HG03159 (cell line): ENCODE measurements at regions not wholly inside any gene's neighbourhood (a gene's known extent, or its start where the extent isn't known, plus 50 kb on each side); places are given as distances from the start of the nearest gene placed in this dataset.

Experiments used
- ATAC-seq: cut with Tn5 transposase; IDR thresholded peaks from one replicate; pipeline ENCODE4 v1.9.1; 2021; ENCODE audit warnings: mild to moderate bottlenecking, moderate library complexity; ENCODE audit not compliant: unreplicated experiment

DNA sequence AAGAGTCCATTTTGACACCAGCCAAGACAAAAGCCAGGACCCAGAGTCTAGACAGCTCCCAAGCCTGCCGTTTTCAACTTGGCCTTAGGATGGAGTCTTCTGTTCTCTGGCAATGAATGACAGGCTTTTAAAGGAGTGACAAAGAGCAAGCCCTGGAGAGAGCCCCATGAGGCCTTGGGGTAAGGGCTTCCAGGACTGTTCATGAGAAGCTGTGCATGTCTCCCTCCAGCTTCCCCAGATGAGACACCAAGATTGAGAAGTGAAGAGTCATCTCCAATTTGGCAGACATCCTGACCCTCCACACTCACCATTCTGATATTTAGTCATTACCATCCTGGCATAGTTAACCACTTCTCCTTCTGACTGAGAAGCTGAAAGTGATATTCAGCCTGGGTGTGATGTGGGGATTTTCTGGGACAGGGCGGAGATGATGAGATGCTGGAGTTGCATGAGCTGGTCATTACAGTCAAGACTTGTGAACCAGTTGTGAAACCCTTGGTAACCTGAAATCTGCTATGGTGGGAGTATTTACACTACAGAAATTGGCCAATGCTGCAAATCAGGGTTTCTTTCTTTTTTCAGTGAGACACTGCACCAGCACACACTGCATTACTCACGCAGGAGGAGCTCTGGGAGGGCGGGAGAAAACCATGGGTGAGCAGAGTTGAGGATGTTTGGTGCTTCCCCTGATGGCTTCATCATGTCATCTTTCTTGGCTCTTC, 77.8 kb downstream of the VCPKMT start:
- ATAC-seq = peak; percentile 81

DNA sequence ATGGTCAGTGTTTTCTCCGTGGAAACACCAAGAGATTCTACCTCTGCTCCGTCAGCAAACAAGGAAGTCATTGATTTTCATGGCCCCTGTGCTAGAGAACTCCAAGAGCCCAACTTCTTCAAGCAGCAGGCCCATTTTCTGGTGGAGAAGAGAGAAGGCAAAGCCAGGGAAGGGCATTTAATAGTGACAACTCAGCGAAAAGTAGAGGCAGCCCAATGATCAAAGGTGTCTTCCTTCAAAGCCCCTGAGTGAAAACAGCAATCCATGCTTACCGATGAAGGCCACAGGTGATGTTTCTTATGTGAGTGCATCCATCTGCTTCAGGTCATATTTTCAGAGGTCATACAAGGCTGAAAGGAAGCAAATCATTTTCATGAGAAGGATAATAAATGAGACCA, 77.3 kb downstream of the VCPKMT start:
- no peak for ATAC-seq

DNA sequence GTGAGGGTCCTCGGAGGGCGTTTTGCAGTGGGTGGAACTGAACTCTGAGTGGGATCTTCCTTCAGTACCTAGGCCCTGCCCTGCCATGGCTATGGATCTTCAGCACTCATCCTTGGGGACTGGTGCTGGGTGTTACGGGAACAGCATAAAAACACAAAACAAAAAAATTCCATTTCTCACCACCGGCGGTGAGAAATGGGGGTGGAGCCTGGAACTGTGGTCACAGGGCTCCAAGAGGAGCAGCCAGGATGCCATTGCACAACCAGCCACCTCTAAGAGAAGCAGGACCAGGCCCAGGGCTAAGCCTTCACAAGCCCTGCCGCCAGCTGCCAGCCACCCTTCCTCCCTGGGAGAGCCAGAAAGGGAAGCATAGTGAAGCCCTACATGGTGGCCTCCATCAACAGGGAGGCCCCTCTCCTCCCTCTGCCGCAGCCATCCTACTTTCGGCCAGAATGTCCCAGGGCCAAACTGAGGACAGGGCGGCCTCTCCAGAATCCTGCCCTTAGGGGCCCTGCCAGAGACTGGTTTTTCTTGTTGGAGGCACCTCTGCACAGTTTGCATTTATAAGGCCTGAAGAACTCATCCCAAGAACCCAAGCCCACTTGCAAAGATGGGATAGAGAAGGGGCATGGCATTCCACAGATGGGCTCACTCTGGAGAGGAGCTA, 76.5 kb downstream of the VCPKMT start:
- no peak for ATAC-seq

DNA sequence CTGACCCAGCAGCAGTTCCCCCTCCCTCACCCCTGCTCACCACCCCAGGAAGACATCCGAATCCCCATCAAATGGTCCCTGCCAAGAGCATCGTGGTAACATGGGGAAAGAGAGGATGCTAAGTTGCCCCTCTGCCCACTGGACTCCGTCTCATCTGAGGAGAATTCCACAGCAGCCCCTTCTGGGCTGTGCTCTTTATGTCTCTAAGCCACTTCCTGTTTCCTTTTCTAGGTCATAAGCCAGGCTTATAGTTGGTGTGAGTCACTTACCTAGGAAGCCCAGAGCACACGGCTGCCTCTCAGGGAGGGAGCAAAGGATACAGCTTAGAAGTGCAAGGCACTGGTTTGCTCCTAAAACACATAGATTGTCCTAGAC, 76.0 kb downstream of the VCPKMT start:
- ATAC-seq = no peak

DNA sequence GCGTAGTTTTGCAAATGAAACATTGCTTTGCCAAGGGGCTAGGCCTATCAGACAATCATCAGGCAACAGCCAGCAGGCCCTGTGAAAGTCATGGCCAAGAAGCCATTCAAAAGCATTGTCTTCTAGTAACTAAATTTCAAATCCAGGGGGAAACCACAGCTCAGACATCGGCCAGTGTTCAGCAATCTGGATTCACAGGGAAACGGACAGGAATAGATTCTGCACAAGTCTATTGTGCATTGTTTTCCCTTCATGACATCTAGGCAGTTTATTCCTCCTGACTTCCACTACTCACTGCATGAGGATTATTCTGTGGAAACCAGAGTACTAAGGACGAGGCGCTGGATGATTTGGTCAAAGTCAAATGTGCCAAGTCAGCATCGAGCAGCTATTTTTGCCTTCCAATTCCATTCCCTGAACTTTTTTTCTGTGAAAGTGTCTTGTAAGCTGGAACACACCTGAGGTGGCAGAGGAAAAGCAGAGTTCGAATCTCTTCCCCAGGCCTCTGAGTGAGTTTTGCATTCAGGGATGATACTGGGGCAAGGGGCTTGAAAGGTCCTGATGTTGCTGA, 75.4 kb downstream of the VCPKMT start:
- ATAC-seq = no peak

DNA sequence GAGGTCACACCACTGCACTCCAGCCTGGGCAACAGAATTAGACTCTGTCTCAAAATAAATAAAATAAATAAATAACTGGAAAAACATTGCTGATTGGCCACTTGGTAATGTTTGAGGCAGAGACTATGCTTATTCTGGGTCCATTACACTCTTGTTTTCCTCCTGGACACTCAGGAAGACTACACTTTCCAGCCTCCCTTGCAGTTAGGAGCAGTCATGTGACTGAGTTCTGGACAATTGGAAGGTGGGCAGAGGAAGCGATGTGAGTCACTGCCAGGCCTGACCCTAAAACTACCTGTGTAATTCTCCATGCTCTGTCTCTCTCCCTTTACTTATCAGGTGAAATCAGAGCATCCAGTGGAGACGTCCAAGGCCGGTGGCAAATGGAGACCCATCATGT, 74.4 kb downstream of the VCPKMT start:
- ATAC-seq = no peak

DNA sequence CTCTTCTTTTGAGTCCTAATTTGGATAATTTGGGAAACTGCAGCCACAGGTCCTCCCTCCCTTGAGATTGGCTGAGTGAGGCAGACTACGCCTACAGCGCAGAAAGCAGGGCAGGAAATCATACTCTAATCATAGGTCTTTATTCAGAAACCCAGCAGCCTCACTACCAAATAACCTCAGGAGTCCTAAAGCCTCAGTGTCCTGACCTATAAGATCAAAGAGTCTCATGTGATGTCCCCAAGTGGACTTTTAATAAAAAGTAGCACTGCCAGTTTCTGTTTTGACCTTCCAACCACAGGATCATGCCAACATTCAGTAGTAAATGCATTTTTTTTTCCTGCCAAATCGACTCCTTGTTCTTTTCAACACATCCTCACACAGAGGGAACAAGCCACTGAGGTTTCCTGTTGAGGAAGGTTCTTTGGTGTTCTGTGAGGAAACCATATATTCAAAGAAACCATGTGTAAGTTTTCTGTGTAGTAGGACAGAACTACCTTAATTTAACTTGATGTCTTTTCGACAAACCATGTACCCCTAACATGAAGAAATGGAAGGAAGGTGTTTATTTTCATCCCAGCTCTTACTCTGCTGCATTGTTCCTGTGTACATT, 72.2 kb downstream of the VCPKMT start:
- no peak for ATAC-seq

DNA sequence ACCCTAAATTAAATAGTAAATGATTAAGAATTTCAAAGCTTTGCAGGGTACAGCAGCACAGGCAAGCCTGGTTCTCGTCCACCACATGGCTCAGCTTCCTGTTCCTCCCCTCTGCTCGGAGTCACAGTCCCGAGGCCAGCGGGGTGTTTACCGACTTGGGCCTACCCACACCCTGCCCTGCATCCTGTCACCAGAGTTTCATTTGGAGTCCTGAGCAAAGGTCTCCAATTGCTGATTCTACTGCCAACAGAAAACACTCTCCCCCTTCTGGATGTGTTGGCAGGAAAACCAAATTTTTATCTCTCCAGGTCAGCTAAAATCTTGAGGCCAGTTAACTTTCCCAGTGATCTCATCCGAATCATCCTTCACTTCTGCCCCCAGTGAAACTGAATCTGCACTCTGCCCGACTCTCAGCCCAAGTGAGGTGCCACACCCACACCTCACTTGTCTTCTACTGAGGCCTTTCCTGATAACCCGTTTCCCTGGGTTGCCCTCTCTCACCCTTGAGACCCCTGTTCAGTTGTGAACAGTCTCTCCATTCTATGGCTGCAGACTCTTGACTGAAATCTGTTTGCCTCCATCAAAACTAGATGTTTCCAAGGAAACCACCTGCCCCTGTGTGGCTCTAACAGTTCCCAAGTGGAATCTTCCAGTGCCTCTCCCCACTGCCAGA, 71.2 kb downstream of the VCPKMT start:
- ATAC-seq = peak; percentile 73

DNA sequence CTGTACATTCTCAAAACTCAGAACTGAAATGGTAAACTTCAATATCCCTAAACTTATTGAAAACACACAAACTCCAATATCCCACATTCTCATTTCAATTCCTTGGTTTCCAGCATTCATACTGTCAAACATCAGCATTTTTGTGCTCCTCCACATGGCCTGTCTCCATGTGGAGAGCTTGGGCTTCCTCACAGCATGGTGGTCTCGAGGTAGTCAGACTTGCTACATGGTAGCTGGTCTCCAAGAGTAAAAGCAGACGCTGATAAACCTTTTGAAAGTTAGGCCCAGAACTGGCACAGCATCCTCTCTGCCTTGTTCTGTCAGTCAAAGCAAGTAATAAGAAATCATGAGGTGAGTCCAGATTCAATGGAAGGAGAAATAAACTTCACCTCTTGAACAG, 70.5 kb downstream of the VCPKMT start:
- ATAC-seq = no peak

DNA sequence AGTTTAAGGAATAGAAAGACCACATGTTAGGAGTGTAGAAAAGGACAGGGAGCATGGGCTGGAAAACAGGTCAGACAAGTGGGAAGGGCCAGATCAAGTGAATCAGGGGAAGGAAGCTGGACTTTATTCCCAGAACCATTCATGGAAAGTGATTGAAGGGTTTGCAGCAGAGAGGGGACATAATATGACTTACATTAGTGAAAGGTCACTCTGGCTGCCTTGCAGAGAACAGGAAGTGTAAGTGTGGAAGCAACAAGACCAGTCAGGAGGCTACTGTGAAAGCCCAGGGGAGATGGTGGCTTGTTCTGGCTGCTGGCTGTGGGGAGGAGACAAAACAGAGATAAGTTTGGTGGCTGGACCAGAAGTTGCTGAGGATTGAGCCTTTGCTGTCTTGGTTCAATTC, 69.1 kb downstream of the VCPKMT start:
- ATAC-seq = peak; percentile 81

DNA sequence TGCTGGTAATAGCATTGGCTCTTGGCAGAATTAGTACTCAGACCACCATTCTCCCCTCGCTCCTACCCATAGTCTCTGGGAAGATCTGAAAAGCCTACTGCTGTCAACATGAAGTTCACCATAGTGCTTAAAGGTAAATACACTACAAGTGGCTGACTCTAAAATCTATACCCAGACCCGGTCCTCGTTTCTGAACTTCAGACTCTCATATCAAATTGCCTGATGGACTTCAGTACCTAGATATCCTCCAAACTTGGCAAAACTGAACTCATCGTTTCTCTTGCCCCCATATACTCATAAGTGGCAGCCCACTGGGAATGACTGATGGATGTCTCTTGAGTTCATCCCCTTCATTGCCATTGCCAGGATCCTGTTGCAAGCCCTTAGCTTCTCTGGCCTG, 67.3 kb downstream of the VCPKMT start:
- ATAC-seq = no peak

DNA sequence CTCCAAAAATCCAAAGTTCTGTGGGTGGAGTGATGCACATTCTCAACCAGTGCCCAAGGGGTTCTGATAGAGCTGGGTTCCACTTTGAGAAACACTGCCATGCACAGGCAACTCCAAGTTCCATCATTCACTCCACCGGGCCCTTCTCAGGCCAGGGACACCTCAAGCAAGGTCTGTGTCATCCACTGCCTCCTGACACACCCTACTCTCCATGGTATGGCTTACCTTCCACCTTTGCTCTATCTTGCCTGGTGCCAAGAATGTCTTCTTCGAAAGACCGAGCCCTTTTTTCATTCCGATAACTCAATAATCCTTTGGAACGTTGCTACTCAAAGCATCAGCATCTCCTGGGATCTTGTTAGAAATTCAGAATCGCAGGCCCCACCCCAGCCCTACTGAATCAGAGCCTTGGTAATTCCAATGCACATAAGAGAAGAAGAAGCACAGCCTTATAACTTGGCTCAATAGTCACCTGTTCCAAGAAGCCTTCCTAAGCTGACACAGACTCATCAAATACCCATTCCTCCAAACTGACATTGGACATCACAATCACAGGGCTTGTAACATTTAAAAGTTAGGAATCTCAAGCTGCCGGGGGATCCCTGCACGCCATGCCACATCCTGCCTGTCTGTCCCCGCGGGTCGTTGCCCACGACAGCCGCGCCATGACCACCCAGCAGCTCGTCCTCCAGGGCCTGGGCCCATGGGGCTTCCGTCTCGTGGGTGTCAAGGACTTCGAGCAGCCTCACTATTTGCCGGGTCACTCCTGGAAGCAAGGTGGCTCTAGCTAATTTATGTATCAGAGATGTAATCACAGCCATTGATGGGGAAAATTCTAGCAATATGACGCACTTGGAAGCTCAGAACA, 66.4 kb downstream of the VCPKMT start:
- no peak for ATAC-seq

DNA sequence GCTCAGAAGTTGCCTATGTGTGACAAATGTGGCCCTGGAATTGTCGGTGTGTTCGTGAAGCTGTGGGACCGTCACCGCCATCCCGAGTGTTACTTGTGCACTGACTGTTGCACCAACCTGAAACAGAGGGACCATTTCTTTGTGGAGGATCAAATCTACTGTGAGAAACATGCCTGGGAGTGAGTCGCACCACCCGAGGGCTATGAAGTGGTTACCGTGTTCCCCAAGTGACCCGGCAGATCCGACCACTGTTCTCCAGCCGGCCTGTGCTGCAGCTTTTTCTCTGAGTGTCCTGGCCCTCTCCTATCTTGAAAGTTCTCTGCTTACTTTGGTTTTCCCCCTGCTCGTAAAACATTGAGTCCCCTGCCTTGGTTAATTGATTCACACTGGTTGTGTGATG, 65.3 kb downstream of the VCPKMT start:
- ATAC-seq = no peak

DNA sequence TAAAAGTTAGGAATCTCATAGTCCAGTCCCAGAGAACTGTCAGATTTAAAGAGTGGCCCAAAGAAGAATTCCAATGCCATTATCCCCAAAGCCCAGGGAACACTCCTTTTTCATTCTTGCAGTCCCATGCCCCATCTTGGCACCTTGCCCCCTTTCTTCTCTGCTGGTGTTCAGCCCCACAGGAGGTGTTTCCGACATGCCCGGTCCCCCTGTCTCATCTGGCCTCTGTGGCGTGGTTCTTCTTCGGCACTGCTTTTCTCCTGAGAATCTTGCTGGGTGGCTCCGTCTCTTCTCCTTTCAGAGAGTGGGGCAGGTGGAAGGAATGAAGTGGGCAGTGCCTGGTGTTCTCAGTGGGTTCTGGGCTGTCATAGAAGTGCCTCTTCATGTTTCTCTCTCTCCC, 64.7 kb downstream of the VCPKMT start:
- no peak for ATAC-seq

DNA sequence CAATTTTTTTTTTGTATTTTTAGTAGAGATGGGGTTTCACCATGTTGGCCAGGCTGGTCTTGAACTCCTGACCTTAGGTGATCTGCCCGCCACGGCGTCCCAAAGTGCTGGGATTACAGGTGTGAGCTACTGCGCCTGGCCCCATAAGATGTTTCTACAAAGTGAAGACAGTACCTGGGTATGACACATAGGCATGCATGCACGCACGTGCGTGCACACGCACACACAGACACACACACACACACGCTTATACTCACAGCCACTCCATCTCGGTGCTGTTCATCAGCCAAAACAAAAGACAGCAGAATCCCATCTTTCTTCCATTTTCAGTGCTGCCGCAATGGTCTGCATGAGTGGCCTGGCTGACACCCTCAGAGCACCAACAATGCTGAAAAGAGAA, 63.9 kb downstream of the VCPKMT start:
- no peak for ATAC-seq

DNA sequence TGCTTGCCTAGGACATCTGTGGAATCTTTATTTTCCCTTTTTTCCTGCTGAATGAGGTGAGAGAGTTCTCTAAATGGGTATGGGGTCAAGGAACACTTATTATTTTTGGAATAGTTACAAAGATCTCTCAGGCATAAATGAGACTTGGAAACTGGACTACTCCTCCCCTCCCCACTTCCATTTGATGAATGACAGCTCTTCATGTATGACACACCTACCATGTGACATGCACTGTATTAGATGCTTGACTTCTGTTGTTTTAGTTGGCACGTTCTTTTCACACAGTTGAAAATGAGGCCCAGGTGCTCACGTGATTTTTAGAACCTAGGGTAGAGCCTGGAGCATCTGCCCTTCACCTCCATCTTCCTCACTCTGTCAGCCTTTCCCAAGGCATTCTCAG, 62.4 kb downstream of the VCPKMT start:
- ATAC-seq = no peak

DNA sequence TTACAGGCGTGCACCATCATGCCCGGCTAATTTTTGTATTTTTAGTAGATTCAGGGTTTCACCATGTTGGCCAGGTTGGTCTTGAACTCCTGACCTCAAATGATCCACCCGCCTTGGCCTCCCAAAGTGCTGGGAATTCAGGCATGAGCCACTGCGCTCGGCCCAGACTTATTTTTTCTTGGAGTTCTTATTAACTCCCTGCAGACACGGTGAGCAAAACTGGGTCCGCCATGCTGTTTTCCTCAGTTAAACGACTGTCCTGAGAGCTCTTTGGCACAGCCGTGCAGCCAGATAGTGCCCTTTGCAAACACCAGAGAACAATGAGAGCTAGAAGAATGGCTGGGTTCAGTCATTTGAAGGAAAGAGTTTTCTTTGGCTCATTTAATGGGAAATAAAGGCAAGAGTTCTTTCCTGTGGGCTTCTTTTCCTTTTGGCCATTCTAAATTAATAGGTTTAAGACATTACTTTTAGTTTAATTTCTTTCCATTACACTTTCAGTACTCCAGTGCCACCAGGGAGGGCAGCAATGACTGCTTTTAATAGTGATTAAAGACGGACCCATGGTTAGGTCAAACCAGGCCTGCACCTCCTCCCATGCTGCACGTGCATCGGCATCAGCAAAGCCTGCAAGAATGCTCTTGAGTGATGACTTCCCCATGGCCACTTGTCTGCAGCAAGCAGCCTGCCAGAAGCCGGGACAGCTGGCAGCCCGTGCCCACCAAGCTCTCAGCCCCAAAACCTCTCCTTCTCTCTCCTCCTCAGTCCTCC, 60.7 kb downstream of the VCPKMT start:
- no peak for ATAC-seq

DNA sequence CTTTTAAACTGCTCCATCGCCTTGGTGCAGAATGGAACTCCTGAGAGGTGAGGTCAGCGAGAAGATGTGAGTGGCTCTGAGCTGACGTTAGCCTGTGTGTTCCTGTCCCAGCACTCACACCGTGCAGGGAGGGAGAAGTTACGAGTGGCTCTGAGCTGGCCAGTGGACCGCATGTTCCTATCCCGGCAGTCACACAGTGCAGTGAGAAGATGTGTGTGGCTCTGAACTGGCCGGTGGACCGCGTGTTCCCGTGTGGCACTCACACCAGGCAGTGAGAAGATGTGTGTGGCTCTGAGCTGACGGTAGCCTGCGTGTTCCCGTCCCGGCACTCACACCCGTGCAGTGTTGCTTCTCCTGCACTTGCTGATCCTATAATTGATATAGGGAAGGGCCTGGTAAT, 59.9 kb downstream of the VCPKMT start:
- ATAC-seq = no peak

DNA sequence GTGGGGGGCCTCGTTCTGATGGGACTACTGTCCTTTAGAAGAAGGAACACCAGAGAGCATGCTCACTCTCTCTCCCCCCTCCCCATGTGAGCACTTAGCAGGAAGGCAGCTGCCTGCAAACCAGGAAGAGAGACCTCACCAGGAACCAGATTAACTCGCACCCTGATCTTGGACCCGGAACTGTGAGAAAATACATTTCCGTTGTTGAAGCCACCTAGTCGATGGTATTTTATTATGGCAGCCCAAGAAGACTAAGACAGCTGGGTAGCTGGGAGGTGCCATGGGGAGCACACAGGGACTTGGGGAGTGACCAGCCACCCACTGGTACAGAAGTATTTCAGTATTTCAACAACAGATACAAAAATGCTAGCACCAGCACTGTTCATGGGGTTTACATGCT, 59.0 kb downstream of the VCPKMT start:
- ATAC-seq = no peak

DNA sequence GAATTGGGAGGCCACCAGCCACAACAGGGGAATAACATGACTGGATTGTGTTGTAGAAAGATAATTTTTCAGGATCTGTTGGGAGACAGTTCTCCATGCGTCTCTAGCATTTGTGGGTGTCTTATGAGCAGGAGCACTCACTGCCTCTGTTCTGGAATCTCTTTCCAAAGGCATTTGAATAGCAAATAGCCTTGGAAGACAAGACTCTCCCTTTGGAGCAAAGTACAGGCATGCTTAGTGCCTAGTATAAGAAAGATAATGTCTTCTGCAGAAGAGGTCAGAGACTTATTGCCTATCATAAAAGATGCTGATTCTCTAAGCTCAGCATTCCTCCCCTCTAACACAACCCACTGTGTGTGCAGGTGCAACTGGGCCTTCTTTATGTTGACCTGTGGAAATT, 58.3 kb downstream of the VCPKMT start:
- ATAC-seq = no peak
